NCI-H1694 (cell line): ENCODE measurements at regions not wholly inside any gene's neighbourhood (a gene's known extent, or its start where the extent isn't known, plus 50 kb on each side); places are given as distances from the start of the nearest gene placed in this dataset.

ENCODE experiments used
- DNase-seq: peaks from one replicate; lab custom pipeline; 2025; lab: John Stamatoyannopoulos, UW

GRCh38 chr14:93870377-93870776 is 56.8 kb upstream of the FAM181A start:
- DNase-seq: no peak

DNA sequence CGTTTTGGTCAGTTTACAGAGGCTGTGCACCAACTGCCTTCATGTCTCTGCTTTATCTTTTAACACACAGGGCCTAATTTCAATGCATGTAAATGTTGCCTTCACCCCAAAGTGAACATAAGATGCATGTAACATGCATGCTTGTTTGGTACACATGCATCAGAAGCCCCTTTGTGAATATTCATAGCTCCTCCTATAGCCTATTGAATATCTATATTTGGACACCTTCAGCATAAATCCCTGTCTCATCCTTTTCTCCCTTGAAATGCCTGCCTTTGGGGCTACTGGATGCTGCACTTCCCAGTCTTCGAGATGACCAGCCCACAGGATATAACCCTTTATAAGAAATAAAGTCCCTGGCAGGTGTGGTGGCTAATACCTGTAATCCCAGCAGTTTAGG is 57.7 kb upstream of the FAM181A start:
- no peak for DNase-seq

GRCh38 chr14:93868165-93868564 is 59.0 kb upstream of the FAM181A start:
- no peak for DNase-seq

- no peak for DNase-seq
These were observed 64.9 kb upstream of the FAM181A start for GRCh38 chr14:93862265-93862664.

- DNase-seq: no peak
These were observed 65.3 kb upstream of the FAM181A start for GRCh38 chr14:93861836-93862235.

DNA sequence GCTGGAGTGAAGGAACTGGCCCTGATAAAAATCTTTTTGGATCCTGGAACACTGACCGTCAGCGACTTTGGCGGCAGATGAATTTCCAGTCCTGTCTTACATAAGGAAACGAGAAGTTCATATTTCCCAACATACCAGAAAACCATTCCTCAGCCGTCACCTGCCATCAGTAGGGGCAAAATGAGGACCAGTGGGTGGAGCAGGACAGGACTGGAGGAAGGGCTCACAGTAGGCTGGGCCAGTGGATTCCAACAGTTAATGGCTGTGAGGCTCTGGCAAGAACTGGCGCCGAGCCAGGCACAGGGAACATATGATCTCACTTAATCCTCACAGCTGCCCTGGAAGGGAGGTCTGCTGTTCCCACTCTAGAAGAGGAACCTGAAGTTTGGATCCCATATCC is 67.2 kb upstream of the FAM181A start:
- DNase-seq: peak; percentile 37

GRCh38 chr14:93858896-93859295 is 68.2 kb upstream of the FAM181A start:
- DNase-seq: no peak

DNA sequence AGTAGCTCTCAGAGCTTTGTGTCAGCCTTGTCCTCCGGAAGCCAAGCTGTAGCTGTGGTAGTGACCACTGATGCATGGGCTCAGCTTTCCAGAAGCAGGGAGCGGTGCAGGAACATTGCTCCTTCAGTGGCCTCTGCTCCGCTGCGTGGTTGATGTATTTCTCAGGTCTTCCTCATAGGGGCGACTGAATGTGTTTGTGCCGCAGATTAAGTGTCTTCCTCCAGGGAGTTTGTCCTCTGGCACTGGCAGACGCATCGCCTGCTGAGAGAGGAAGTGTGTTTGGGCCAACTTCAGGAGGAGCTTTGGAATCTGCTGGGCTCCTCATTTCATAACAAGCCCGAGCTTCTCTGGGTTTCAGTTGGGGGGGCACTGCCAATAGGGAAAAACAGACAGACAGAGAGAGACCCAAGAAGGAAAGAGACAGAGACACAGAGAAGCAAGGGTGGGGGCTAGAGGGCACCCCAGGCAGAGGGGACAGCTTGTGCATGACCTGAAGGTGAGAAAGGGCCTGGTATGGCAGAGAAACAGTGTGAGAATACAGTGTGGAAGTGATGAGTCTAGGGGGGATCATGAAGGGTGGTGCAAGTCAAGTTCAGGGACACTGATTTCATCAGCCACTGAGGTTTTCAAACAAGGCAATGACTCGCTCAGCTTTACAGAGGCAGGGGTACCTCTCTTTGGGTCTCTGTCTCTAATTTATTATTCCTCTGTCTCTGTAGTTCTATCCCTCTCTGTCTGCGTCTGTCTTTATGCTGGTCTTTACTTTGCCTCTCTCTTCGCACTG is 69.4 kb upstream of the PRIMA1 start:
- DNase-seq: peak; percentile 62

GRCh38 chr14:93857081-93857480 is 68.8 kb upstream of the PRIMA1 start:
- peak; percentile 41 for DNase-seq

DNA sequence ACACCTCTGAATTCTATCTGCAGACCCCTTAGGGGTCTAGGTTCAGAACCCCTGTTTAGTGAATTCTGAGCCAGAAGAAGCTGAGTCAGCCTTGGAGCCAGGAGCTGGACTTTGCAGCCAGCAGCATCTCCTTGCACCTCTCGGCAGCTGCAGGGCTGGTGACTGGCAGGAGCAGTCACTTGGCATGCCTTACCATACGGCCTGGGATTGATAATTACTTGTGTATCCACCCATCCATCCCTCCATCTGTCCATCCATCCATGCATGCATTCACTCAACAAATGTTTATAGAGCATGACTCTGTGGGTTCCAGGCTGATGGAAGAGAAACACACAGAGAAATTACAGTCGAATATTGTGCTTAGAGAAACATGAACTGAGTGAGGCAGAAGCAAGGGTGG is 67.5 kb upstream of the PRIMA1 start:
- peak; percentile 99 for DNase-seq

DNA sequence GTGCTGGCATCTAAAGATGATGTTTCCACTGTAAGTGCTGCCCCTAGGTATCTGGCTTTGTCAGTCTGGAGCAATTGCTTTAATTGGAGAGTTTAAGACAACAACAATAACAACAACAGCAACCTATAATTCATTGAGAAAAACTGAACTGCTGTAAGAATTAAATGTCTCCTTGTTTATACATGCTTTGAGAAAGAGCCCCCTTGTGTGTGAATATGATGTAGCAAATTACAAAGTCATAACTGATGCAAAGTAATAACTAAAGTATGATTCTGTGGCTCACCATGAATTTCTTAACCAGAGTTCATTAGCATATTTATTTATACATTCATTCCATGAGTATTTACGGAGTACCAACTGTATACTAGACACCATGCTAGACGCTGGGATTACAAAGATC is 59.2 kb upstream of the PRIMA1 start:
- no peak for DNase-seq

- no peak for DNase-seq
These were observed 50.0 kb upstream of the PRIMA1 start for GRCh38 chr14:93838238-93838637.
